ENCODE measurements at regions not wholly inside any gene's neighbourhood (a gene's known extent, or its start where the extent isn't known, plus 50 kb on each side); places are given as distances from the start of the nearest gene placed in this dataset.

- TF ChIP-seq CTCF (IDR thresholded peaks at IDR 0.05) = no peak
- no peak for TF ChIP-seq POLR2A (IDR thresholded peaks at IDR 0.05)
Measured at GRCh38 chr6:137678451-137678850, 184.3 kb upstream of the OLIG3 start.
